Neural cell (in vitro differentiated cells): ENCODE measurements at regions not wholly inside any gene's neighbourhood (a gene's known extent, or its start where the extent isn't known, plus 50 kb on each side); places are given as distances from the start of the nearest gene placed in this dataset.

ENCODE experiments used
- H2AFZ ChIP-seq: fragments of 200-600, 300-800 bp; sonication (generic), shearing (Covaris generic); 2 replicates; pipeline ENCODE4 v1.6.0; 2014; ENCODE audit warnings: low read depth, mild to moderate bottlenecking, antibody characterized with exemption, low read length, moderate library complexity
- H3F3A ChIP-seq: fragments of 200-600 bp; shearing (Covaris generic); 2 replicates; pipeline ENCODE4 v1.6.1; 2016; ENCODE audit warnings: mild to moderate bottlenecking, moderate library complexity, mixed read lengths, antibody characterized with exemption, low read length; ENCODE audit not compliant: insufficient read depth, poor library complexity, severe bottlenecking
- H3K27ac ChIP-seq: fragments of 200-600, 300-800 bp; sonication (generic), shearing (Covaris generic); 2 replicates; pipeline ENCODE4 v1.5.1; 2014; ENCODE audit warnings: mild to moderate bottlenecking, low read length, moderate library complexity
- H3K27me3 ChIP-seq: fragments of 300-800, 200-600 bp; sonication (generic), shearing (Covaris generic); 2 replicates; pipeline ENCODE4 v1.6.0; 2014; ENCODE audit warnings: mild to moderate bottlenecking, low read depth, low read length, moderate library complexity; ENCODE audit not compliant: insufficient read depth
- H3K36me3 ChIP-seq: fragments of 300-800, 200-600 bp; sonication (generic), shearing (Covaris generic); 2 replicates; pipeline ENCODE4 v1.5.1; 2014; ENCODE audit warnings: mild to moderate bottlenecking, antibody characterized with exemption, low read length, moderate library complexity; ENCODE audit not compliant: insufficient read depth
- H3K4me2 ChIP-seq: fragments of 300-800, 200-600 bp; sonication (generic), shearing (Covaris generic); 2 replicates; pipeline ENCODE4 v1.6.0; 2014; ENCODE audit warnings: mild to moderate bottlenecking, low read length
- H3K4me3 ChIP-seq: fragments of 300-800, 200-600 bp; sonication (generic), shearing (Covaris generic); 2 replicates; pipeline ENCODE4 v1.5.1; 2014; ENCODE audit warnings: mild to moderate bottlenecking, low read length, moderate library complexity
- H3K79me2 ChIP-seq: fragments of 200-600 bp; shearing (Covaris generic); replicated peaks from 2 replicates; pipeline ENCODE4 v1.6.0; 2014; ENCODE audit warnings: mild to moderate bottlenecking, low read length, moderate library complexity; ENCODE audit not compliant: insufficient read depth
- H3K9ac ChIP-seq: fragments of 300-800, 200-600 bp; sonication (generic), shearing (Covaris generic); 2 replicates; pipeline ENCODE4 v1.6.1; 2016; ENCODE audit warnings: mild to moderate bottlenecking, low read length, mixed read lengths
- H3K9me2 ChIP-seq: fragments of 200-600 bp; shearing (Covaris generic); 2 replicates; pipeline ENCODE4 v1.6.1; 2016; ENCODE audit warnings: mild to moderate bottlenecking, low read length, mixed read lengths; ENCODE audit not compliant: insufficient read depth
- H3K9me3 ChIP-seq: fragments of 200-600, 300-800 bp; sonication (generic), shearing (Covaris generic); 2 replicates; pipeline ENCODE4 v1.6.1; 2016; ENCODE audit warnings: mild to moderate bottlenecking, mixed run types, low read length, moderate library complexity, mixed read lengths
- H4K20me1 ChIP-seq: fragments of 200-600 bp; shearing (Covaris generic); 2 replicates; pipeline ENCODE4 v1.6.1; 2016; ENCODE audit warnings: mild to moderate bottlenecking, mixed run types; ENCODE audit not compliant: insufficient read depth
- CTCF ChIP-seq: fragments of 450-650 bp; IDR thresholded peaks from 2 replicates; pipeline ENCODE4 v1.5.1; 2014; ENCODE audit warnings: antibody characterized with exemption, mild to moderate bottlenecking, moderate library complexity; ENCODE audit not compliant: poor library complexity, severe bottlenecking
- EP300 ChIP-seq: fragments of 450-650 bp; conservative IDR thresholded peaks from 2 replicates; pipeline ENCODE4 v1.6.1; 2014; ENCODE audit warnings: antibody characterized with exemption, mild to moderate bottlenecking, moderate library complexity; ENCODE audit not compliant: poor library complexity, severe bottlenecking
- EZH2 ChIP-seq: fragments of 200-600, 300-800 bp; shearing (Covaris generic), sonication (generic); IDR thresholded peaks from 2 replicates; pipeline ENCODE4 v1.6.1; 2014; ENCODE audit warnings: antibody characterized with exemption, low read length, borderline replicate concordance, mild to moderate bottlenecking; ENCODE audit not compliant: insufficient read depth, poor library complexity, severe bottlenecking
- MXI1 ChIP-seq: fragments of 450-650 bp; conservative IDR thresholded peaks from 2 replicates; pipeline ENCODE4 v1.6.1; 2014; ENCODE audit warnings: antibody characterized with exemption, mild to moderate bottlenecking; ENCODE audit not compliant: poor library complexity, severe bottlenecking
- POLR2AphosphoS5 ChIP-seq: IDR thresholded peaks from 2 replicates; pipeline ENCODE4 v1.6.1; 2012
- RAD21 ChIP-seq: fragments of 450-650 bp; conservative IDR thresholded peaks from 2 replicates; pipeline ENCODE4 v1.6.1; 2014; ENCODE audit warnings: antibody characterized with exemption, mild to moderate bottlenecking, moderate library complexity
- REST ChIP-seq: IDR thresholded peaks from 2 replicates; pipeline ENCODE4 v1.6.1; 2012; ENCODE audit warnings: borderline replicate concordance
- SMC3 ChIP-seq: fragments of 450-650 bp; conservative IDR thresholded peaks from 2 replicates; pipeline ENCODE4 v1.6.1; 2014; ENCODE audit warnings: antibody characterized with exemption, mild to moderate bottlenecking, moderate library complexity; ENCODE audit not compliant: poor library complexity
- TAF1 ChIP-seq: IDR thresholded peaks from 2 replicates; pipeline ENCODE4 v1.6.1; 2012; ENCODE audit warnings: low read depth

DNA sequence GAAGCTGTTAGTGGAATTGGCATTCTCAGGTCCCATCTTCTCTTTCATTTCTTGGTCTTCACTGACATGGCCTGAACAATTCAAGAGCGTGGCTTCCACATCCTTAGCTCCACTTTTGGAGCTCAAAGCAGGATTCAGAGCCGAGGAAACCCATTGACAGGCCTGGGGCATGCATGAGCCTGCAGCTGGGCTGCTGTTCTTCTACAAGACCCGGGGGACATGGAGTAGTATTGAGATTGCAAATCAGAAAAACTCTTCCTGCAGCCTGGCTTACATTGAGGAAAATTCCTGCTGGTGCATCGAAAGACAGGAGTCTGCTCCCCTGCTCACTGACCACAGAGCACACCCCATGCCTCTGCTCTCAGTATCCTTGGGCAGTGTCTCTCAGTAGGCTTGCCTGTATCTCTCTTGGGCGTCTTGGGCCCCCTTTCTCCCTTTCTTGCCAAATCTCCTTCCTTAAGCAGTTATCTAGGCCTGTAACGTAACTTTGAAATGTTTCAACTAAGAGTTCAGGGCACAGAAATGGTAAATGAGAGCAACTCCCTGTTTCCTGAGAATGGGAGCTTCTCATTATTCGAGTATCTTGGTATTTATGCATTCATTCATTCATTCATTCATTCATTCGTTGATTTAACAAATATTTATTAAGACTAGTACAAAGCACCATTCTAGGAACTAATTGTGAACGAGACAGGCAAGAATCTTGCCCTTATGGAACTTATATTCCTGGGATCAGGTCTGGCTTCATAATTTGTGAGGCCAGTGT, 603.6 kb upstream of the CLINT1 start:
- no peaks in the 10 kb centered on the region for H3F3A ChIP-seq
- no peaks in the 10 kb centered on the region for H3K9me2 ChIP-seq
- H3K27me3 ChIP-seq: no peaks in the 10 kb centered on the region
- no peaks in the 10 kb centered on the region for H3K79me2 ChIP-seq
- no peak overlapping the region for H3K9ac ChIP-seq
- H4K20me1 ChIP-seq: no peaks in the 10 kb centered on the region
- TF ChIP-seq POLR2AphosphoS5 (no peak), MXI1 (no peak), SMC3 (no peak), TAF1 (no peak), CTCF (no peak), EZH2 (no peak), REST (no peak), EP300 (no peak), RAD21 (no peak)
- no peaks in the 10 kb centered on the region for H3K36me3 ChIP-seq
- H3K4me3 ChIP-seq: no peak overlapping the region
- H3K27ac ChIP-seq: no peak overlapping the region
- no peak overlapping the region for H2AFZ ChIP-seq
- no peaks in the 10 kb centered on the region for H3K9me3 ChIP-seq
- H3K4me2 ChIP-seq: no peak overlapping the region

- Histone ChIP-seq H4K20me1 (no peaks in the 10 kb centered on the region), H3K4me3 (no peak overlapping the region), H3K36me3 (no peaks in the 10 kb centered on the region), H3K9me3 (no peaks in the 10 kb centered on the region), H3K27me3 (no peaks in the 10 kb centered on the region), H3F3A (no peaks in the 10 kb centered on the region), H3K9ac (no peak overlapping the region), H3K79me2 (no peaks in the 10 kb centered on the region), H3K9me2 (no peaks in the 10 kb centered on the region), H2AFZ (no peak overlapping the region), H3K27ac (no peak overlapping the region), H3K4me2 (no peak overlapping the region)
- no peak for TF ChIP-seq POLR2AphosphoS5
- TF ChIP-seq RAD21: no peak
- TF ChIP-seq CTCF: no peak
- no peak for TF ChIP-seq EZH2
- TF ChIP-seq MXI1: no peak
- TF ChIP-seq REST: no peak
- TF ChIP-seq TAF1: no peak
- no peak for TF ChIP-seq EP300
- no peak for TF ChIP-seq SMC3
These were observed 602.4 kb upstream of the CLINT1 start for GRCh38 chr5:158461240-158461854.
